Hepatic stellate cell (primary cell): ENCODE measurements at regions not wholly inside any gene's neighbourhood (a gene's known extent, or its start where the extent isn't known, plus 50 kb on each side); places are given as distances from the start of the nearest gene placed in this dataset.
A peak's percentile ranks its signal among the peaks of the same experiment; 100 is the strongest.

Experiments used
- DNase-seq: peaks from one replicate; pipeline ENCODE4 v3.0.0; 2011; ENCODE audit warnings: low spot score

DNA sequence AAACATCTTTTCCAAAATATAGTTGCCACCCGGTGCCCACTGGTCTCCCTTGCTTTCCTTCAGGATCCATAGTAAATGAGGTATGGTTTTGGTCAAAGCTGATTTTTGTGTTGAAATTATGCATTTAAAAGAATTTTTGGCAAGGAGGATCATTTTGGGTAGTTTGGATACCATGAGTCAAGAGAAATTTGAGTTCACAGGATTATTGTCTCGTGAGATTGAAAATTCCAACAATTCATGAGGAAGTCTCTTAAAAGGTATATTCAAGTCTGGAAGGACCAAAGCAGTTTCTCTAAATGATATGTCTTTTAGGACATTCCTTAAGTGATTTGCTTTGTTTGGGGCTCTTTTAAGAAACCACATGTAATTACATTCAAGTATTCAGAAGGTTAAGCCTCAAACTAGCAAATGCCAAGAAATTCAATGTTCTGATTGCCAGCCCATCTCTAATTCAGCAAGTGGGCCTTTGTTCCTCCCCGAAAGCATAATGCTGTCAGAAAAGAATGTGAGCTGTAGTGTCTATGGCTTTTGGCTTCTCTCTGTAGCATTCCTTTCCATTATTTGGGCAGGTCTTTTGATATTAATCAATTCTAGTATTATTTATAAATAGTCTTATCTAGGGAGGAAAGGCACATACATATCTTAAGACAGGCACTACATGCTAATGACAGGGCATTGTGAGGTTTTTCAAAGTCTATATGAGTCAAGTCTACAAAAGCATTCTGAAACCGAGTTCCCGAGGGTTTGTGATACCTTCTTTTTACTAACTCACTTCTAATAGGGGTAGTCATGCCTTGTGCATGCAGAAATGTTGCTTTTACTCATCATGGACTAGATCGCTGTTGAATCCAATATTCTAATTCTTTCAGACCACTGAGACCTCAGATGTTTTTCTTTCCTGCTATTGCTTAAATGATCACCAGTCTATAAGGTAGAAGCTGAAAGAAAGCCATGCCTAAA, 453.9 kb downstream of the ENC1 start:
- DNase-seq = no peak

DNA sequence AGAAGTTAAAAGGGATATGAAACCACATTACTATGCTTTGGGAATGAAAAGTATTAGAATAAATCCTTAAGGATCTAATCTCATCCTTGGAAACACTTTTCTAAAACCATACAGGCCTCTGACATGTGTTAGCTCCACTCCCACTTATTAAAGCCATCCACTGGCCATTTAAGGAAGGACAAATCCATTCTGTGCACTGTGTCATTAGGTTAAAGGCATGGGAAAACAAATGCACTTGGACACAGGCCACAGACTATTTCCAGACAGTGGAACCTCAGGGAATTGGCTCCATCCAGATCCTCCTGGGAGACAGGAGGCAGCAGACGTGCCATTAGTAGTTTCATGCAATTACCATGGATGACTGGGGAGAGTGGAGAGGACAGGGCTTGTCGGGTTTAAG, 454.9 kb downstream of the ENC1 start:
- DNase-seq = no peak

DNA sequence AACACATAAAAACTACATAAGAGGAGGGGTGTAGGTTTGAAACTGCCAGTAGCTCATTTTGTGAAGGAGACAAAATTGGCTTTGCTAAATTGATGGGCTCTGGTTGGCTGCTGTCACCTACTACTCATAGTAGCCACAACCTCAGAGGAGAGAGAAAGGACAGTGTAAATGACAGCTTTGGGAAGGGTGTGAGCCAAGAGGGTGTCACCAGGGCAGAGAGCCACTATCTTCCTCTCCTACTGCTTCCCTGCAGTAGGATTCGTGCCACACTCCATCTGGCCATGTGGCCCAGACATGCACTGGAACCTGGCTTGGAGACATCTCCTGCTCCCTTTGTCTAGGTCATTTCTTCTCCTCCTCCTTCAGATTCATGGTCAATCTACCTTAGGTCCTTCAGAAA, 455.9 kb downstream of the ENC1 start:
- no peak for DNase-seq

DNA sequence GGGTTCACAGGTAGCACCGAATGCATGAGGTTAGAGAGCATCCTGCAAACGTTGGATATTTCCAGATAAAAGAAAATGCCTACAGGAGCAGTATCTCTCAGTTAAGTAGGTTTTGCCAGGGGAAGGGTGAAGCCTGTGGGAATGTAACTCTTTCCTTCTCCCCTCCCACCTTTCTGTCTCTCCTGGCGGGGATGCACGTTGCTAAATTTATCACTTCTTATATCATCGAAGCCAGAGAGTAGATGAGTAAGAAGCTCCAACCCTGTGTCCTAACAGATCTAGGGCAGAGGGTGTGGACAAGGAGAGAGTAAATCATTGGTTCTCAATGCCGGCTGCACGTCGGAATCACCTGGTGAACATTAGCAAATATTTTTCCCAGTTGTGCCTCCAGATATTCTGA, 457.5 kb downstream of the ENC1 start:
- no peak for DNase-seq

DNA sequence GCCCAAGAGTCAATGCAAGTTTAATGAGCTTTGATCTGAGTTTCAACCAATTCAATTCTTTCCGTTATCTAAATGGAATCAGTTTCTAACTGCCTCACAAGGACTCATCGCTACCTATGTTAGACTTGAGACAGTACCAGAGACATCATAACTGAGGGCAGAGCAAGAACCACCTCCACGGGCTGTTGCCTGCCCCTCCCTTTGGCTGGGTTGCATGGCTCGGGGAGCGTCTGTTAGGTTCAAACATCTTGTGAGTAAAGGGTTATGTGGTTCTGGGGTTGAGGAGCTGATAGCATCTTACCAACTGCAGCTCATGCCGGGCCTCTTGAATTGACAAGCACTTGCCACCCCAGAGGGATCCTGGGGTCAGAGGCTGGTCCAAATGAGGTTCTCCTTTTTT, 457.9 kb downstream of the ENC1 start:
- no peak for DNase-seq

DNA sequence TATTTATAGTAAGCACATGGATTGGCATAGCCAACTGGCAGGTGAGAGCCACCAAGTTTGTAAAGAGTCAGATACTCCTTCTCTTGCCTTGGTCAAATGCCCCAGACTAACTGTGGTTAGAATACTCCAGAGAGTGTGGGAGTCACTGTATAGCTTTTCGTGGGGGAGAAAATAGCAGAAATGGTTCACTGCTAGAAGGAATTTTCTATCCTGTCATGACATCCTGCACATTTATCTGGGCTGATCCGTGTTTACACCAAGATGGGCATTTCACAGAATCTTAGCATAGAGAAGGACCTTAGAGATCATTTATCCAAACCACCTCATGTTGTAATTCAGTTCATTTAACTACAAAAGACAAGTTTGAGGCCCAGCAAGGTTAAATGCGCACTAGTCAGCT, 460.8 kb downstream of the ENC1 start:
- no peak for DNase-seq

DNA sequence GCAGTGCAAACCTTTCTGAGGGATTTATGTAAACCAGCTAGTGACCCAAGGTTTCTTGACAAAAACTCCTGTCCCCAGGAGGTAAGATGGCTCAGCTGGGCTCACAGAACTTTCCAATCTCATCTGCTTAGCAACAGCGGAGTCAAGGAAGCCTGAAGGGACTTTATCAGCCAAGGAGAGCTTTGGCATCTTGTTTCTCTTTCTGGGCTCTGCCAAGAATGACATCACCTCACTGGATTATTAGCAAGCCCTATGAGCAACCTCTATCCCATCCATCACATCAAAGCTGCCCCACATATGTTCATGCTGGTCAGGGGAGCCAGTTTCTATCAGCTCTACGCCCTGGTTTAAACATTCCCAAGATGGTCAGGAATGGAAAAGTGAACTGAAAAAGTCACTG, 461.3 kb downstream of the ENC1 start:
- DNase-seq = no peak

DNA sequence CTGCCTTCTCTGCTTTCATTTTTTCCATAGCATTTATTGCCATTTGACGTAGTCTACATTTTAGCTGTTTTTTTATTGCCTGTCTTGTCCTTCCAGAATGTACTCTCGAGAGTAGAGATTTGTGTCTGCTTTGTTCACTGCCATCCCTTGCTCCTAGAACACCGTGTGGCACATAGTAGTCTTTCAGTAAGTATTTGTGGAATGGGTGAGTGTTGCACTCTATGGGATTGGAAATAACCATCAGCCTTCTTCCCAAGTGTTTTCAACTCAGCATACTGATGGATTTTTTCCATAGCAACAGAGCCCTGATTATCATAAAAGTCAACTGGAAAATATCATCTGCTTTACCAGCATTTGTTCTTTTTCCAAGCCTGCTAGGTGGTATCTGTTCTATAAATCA, 462.6 kb downstream of the ENC1 start:
- no peak for DNase-seq

DNA sequence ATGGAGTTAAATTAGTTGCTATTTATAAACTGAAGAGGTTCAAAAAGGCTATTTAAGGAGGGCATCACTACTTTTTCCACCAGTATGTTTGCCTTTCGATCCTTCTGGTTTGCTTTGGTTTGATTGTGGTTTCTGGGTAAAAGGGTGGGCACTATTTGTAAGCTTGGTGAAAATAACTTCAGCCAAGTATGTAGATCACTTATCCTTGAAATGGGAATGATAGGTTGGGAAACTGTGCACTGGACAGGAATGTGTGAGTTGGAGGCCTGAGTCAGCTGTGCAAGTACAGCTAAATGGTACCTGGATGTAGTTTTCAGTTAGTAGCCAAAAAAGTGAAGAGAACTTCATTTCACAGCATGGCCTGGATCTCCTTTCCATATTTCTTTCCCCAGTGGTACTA, 466.2 kb downstream of the ENC1 start:
- DNase-seq = no peak

DNA sequence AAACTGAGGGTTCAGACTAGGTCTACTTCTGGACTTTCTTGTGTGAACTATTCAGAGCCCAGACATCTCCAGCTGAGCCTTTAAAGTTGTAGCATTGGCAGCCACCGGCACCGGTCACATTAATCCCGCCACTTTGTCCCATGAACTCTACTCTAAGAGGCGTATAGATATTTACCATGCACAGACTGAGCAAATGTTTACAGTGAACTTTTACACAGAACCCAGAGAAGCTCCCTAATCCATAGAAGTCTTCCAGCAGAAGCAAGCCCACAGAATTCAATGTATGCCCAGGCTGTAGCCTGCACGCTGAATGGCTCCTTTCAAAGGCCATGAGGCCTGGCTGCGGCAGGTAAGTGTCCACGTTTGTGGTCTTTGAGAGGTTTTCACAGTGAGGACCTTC, 466.9 kb downstream of the ENC1 start:
- no peak for DNase-seq

DNA sequence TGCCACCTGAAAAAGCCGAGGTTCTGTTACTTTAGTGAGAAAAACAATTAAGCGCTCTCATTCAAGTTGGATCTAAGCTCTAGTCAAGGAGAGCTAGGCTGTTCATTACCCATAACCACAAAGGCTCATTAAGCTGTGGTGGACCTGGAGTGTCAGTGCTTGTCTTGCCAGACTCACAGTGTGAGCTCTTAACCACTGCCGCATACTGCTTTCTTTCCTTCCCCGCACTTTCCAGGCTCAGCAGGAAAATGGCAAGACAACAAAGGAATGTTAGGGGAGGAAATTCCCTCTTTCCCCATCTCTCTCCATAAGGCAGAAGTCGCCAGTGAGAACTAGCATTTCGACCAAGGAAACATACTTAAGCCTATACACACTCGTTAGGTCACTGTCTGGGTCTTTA, 467.3 kb downstream of the ENC1 start:
- DNase-seq = no peak

DNA sequence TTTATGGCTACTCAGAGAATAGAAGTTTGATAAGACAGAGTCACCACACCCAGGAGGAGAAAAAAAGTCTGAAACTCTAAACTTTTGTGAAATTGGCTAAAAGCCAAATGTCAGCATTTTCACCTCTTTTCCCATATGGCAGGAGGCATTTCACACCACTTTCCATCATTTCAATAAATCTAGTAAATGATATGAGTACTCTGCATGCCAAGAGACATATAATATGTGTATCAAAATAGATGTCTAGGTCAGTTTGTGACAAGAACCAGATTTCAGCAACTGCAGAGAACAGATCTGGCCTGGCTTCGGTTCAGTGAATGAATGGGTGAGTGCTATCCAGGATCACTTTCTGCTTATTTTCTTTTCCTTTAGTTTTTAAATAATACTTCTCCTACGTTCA, 470.8 kb downstream of the ENC1 start:
- no peak for DNase-seq

DNA sequence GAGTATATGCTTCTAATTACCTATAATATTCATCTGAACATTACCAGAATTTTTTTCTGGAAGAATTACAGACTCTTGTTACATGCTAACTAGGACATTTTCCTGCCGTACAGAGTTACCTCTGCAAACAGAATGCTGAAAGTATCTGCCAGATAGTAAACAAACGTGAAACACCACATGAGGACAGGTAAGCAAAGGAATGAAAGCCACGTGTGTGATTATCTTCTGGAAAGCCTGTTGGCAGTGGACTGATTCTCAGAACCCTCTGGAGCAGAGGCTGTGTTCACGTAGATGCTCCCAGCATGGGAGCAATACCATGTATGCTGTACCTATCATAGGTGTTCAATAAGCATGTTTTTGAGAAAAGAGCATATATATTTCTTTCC, 472.6 kb downstream of the ENC1 start:
- no peak for DNase-seq

DNA sequence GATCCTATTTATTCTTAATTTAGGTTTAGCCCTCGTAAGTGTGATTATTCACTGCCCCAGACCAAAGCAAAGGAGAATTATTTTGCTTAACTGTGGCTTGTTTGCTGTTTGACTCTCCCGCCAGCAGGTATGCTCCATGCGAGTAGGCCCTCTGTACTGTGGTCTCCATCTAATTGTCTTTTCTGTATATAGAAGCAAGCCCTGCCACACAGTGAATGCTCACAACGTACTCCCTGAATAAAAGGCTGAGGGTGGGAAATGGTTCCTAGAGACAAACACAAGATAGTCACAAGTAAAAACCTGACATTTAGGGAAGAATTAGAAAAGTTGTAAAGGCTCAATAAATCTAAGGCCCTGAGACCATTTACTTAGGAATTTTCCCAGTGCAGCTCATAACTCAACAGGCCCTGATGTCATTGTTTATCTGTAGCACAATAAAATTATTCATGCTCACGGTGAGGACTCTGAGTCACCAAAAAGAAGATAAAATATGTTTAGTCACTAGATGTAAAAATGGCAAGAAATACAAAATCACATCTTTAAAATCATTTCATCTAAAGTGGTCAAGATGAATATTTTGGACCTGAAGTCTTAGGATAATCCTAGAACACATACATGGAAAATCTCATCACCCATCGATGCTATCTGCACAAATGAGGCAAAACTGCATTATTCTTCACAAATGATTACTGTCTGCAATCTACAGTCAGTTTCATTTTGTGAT, 473.2 kb downstream of the ENC1 start:
- peak; percentile 41 for DNase-seq

DNA sequence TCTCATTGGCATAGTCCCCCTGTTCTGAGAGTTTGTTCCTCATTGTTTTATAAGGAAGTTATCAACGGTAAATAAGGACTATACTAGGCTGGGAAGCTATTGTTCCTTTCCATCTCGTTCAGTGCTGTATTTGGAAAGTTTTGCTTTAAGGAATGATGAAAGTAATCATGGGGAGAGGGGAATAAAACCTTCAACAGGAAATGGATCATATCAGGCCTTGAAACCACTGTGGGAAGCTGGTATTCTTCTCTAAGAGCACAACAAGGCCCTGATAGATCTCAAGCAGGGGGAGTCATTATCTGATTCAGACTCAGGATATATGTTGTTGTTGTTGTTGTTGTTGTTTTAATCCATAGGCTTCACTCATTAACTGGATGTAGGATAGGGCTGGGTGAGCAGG, 474.5 kb downstream of the ENC1 start:
- no peak for DNase-seq

DNA sequence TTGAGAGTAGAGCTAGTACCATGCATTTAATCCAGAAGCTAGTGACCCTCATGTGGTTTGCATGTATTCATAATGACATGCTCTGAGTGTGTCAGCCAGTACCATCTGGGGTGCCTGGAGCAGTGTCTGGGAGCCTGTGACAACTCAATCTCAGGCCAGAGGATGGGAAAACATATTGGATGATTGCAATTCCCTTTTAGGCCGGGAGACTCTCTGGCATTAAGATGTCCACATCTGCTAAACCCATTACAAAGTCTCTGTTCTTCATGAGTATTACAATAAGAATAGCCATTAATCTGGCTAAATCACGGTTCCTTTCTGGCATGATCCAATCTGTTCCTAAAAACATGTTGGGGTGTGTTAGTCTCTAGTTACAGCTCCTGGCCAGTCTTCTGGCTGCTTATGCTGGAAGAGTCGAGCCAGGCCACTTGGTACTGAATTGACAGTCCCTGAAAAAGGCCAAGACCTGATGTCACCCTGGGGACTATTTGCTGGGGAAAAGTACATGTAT, 475.7 kb downstream of the ENC1 start:
- no peak for DNase-seq

DNA sequence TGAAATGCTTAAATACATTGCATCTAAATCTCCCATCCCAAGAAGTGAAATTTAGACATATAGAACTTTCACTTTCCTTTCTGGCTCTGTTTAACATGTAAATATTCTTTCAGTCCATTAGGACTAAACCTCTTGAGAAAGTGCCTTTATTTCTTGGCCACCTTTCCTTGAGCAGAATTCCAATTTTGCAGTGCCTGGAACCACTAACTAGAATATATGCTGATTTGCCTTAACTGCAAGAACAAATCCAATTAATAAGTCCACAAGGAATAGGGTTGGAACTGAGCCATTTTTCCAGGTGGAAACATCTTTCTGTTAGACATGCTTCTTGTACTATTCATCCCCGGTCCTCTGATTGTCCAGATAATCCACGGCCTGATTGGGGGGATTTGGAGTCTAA, 478.0 kb downstream of the ENC1 start:
- DNase-seq = no peak

DNA sequence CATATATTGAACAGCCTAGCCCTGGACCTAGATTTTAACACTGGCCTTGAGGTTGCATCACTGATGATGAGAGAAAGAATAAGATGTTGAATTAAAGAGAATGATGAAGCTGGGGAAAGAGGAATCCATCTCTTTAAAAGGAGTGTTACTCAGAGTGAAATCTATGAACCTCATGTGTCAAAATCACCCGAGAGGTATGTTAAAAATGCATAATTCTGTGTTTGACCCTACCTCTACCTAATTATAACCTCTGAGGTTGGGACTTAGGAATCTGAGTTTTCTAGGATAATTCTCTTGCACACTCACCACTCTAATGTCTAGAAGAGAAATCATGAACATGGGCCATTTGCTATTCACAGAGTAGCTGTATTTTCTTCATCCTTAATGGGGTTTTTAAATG, 479.4 kb downstream of the ENC1 start:
- DNase-seq = no peak

DNA sequence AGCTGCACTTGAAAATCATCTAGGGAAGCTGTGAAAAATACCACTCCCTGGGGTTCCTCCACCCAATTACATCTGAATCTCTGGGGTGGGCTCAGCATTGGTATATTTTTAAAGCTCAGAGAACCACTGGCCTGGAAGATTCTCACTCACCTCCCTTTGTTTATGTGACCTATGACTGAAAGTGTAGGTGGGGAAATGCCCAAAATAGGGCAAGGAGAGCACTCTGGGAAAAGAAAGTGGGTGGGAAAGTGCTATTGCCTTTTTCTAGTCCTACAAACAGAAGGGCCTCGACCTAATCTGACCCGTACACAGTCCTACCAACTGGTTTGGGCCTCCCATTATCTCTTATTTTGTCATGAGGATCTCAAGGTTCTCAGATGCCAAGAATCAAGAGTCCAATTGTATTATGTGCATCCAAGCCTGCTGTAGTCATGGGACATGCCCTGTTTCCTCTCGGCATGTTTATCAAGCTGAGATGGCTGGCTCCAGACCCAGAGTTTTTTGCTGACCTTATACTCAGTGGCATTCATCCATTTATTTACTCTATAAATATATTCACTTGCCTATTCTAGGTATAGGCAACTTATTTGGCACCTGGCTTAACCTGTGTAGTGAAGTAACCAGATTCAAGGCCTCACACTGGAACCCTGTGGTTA, 483.7 kb downstream of the ENC1 start:
- DNase-seq = no peak

DNA sequence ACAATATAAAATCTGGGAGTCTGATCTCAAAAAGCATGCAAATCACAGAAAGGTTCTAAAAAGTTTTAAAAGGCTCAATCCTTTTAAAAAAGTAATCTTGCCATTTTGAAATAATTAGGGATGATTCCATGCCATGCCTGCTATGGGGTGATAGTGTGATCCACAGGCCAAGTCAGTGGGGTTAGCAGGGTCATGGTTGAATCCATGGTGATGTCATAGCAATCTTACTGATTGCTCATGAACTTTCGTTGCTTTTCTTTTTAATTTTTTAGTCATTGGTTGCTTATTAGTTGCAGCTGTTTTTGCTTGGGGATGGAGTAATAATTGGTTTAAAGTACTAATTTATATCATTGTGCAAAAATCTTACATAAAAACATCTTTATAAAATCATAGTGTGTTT, 485.0 kb downstream of the ENC1 start:
- DNase-seq = no peak

DNA sequence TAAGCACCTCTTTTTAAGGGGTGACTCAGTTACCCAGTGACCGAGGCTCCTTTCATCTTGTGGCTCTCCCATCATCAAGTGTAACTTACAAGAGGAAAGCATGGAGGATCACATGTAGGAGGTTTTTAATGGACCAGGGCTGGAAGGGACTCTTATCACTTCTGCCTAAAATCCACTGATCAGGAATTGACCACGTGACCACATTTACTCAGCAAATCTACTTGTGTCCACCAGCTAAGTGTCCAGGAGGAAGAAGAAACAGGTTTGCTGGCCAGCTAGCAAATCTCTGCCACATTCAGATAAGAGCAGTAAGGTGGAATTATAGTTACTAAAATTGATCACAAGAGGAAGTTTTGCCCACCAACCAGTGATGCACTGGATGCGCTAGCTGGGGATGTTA, 486.0 kb downstream of the ENC1 start:
- no peak for DNase-seq

DNA sequence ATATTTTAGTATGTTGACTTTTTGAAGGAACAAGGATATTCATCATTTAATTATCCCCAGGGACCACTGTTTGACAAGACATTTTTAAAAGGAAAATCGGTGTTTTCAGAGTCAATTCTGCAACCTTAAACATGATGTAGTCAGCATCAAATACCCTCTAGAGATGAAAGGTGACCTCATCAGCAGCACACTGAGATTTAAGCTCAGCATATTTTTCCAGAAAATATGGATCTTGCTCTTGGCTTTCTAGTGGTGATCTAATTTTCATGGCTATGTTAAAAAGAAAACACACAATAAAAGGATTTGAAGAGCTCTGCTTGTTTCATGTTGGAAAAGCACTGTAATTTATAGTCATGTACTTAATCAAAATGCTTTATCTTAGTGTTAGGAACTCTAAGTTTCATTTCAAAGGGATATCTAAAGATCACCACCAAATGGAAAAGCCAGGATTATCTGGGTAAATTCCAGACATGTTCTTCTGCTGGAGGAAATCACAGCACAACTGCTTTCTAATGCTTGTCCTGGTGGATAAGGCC, 487.2 kb downstream of the ENC1 start:
- no peak for DNase-seq
